ENCODE measurements at regions not wholly inside any gene's neighbourhood (a gene's known extent, or its start where the extent isn't known, plus 50 kb on each side); places are given as distances from the start of the nearest gene placed in this dataset.

- no peak for DNase-seq
These were observed 252.8 kb downstream of the TMX3 start for GRCh38 chr18:68462148-68462547.

DNA sequence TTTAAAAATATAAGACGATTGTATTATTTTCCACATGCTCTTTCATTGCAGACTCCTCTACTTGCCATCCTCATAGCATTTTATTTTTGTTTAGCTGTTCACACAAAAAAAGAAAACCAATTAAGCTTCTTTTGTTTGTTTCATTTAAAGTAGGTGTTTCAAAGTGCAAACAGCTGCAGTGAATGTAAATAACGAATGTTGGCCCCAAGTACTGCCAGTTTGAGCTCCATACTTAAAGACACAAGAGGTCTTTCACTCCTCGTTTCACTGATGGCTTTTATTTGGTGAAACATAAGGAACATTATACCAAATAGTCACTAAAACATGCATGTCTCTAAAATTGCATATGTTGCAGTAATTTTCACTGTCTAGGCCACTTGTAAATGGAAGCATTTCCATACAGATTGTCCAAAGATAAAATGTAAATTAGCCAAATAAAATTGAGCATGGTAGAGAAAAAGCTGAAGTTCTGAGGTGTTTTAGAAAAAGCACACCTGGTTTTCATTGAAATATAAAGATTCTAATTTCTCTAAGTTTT lies 253.4 kb downstream of the TMX3 start:
- no peak for DNase-seq

GRCh38 chr18:68459968-68460367 lies 254.9 kb downstream of the TMX3 start:
- DNase-seq, result no peak

GRCh38 chr18:68456985-68457384 lies 257.9 kb downstream of the TMX3 start:
- DNase-seq, result no peak

DNA sequence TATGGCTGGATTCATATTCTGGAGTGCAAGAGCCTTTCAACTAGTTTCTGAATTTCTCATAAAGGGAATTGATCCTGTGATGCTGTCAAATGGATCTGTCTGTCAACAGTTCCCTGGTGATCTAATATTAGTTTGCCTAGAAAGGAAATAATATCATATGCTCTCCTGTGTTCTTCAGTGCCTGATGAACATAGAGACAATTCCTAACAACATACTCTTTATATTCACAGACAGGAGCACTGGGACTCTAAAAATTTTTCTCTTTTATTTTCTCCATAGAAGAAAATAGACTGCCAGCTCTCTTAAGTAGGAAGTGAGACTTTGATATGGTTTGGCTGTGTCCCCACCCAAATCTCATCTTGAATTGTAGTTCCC lies 259.7 kb downstream of the TMX3 start:
- no peak for DNase-seq

- no peak for DNase-seq
These were observed 260.2 kb downstream of the TMX3 start for GRCh38 chr18:68454511-68455228.

- DNase-seq, result no peak
These were observed 265.6 kb downstream of the TMX3 start for GRCh38 chr18:68449292-68449691.

DNA sequence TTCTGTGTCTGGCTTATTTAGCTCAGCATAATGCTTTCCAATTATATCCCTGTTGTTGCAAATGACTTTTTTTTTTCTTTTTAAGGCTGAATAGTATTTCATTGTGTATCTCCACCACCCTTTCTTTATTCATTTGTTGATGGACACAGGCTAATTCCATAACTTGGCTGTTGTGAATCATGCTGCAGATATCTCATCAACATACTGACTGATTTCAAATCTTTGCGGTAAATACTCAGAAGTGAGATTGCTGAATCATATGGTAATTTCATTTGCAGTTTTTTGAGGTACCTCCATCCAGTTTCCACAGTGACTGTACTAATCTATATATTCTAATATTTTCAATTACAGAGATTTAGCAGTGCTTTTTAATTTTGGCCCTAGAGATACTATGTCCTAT lies 266.2 kb downstream of the TMX3 start:
- no peak for DNase-seq

- no peak for DNase-seq
These were observed 267.6 kb downstream of the TMX3 start for GRCh38 chr18:68447286-68447685.

DNA sequence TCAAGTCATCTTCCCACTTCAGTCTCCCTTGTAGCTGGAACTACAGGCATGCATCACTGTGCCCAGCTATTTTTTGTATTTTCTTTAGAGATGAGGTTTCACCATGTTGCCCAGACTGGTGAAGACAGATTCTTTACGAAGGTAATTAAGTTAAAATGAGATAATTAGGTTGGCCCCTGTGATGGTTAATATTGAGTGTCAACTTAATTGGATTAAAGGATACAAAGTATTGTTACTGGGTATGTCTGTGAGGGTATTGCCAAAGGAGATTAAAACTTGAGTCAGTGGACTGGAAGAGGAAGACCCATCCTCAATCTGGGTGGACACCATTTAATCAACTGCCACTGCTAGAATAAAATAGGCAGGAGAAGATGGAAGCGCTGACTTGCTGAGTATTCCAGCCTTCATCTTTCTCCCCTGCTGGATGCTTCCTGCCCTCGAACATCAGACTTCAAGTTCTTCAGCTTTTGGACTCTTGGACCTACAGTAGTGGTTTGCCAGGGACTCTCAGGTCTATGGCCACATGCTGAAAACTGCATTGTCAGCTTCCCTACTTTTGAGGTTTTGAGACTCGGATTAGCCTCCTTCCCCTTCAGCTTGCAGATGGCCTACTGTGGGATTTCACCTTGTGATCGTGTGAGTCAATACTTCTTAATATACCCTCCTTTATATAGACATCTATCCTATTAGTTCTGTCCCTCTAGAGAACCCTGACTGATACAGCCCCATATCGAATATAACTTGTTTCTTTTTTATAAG lies 269.1 kb downstream of the TMX3 start:
- DNase-seq, result no peak

DNA sequence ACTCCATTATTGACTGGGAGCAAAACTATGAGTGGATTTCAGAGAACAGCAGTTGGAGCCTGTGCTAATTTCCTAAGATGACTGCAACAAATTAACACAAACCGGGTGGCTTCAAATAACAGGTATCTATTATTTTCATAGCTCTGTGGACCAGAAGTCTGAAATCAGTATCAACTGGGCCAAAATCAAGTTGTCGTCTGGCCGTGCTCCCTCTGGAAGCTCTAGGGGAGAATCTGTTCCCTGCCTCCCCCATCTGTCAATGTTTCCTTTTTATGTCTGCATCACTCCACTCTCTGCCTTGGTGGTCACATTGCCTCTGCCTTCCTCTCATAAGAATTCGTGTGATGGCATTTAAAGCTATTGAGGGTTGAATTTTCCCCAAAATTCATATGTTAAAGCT lies 269.8 kb downstream of the TMX3 start:
- DNase-seq, result no peak

DNA sequence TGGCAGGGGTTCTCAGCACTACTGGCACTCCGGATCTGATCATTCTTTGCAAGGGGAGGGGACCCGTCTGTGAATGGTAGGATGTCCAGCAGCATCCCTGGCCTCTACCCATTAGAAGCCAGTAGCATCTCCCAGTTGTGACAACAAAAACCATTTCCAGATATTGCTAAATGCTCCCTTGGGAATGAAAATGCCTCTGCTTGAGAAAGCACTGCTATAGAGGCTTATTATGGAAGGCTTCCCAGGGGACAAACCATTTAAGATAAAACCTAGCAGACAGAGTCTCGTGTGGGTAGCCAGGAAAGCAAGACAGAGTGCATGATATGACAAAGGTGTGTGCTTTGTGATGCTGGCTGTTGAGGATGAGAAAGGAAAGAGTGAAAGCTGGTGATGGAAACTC lies 273.7 kb downstream of the TMX3 start:
- no peak for DNase-seq

GRCh38 chr18:68440433-68440832 lies 274.5 kb downstream of the TMX3 start:
- no peak for DNase-seq

GRCh38 chr18:68439642-68440041 lies 275.3 kb downstream of the TMX3 start:
- no peak for DNase-seq

DNA sequence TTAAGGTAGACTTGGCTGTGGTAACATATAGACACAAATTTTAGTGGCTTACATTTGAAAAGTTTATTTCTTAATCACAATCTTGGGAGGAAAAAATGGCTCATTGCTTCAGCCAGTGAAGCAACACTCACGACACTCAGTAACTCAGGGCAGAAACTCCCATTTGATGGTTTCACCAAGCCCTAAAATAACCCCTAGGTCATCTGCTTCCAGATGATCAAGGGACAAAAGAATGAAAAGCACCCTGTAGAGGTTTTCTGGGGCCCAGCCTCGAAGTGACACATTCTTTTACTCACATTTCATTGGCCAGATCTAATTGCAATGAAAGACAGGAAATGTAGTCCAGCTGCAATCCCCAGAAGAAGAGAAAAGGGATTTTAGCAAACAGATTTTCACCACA lies 275.9 kb downstream of the TMX3 start:
- DNase-seq, result no peak

- no peak for DNase-seq
These were observed 276.4 kb downstream of the TMX3 start for GRCh38 chr18:68438536-68438935.

- no peak for DNase-seq
These were observed 278.4 kb downstream of the TMX3 start for GRCh38 chr18:68436485-68436884.

- no peak for DNase-seq
These were observed 279.3 kb downstream of the TMX3 start for GRCh38 chr18:68435581-68435980.

DNA sequence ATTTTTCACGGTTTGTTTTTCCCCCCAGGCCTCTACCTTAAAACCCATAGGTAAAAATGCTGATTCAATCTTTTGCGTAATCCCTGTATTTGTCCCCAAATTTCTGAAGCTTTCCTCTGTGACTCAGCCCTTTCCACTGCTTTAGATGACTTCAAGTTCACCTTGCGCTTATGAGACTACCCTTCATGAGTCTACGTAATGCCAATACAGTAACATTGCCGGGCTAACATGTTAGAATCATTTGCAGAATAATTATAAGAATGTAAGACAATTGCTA lies 283.0 kb downstream of the TMX3 start:
- DNase-seq, result no peak

GRCh38 chr18:68431111-68431921 lies 283.6 kb downstream of the TMX3 start:
- DNase-seq, result no peak

GRCh38 chr18:68429841-68430240 lies 285.1 kb downstream of the TMX3 start:
- no peak for DNase-seq

GRCh38 chr18:68429111-68429510 lies 285.8 kb downstream of the TMX3 start:
- DNase-seq, result no peak

DNA sequence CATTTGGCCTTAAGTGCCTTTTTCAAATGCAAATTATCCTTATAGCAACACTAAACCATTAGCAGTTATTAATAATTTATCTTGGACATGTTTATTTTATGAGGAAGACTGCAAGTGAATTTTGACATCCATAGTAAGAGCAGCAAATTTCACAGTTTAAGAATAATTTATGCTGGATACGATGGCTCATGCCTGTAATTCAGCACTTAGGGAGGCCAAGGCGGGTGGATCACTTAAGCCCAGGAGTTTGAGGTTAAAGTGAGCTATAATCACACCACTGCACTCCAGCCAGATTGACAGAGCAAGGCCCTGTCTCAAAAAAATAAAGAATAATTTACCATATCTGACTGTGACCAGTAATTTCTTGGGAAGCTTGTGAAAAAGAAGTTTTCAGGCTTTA lies 286.2 kb downstream of the TMX3 start:
- DNase-seq, result no peak

DNA sequence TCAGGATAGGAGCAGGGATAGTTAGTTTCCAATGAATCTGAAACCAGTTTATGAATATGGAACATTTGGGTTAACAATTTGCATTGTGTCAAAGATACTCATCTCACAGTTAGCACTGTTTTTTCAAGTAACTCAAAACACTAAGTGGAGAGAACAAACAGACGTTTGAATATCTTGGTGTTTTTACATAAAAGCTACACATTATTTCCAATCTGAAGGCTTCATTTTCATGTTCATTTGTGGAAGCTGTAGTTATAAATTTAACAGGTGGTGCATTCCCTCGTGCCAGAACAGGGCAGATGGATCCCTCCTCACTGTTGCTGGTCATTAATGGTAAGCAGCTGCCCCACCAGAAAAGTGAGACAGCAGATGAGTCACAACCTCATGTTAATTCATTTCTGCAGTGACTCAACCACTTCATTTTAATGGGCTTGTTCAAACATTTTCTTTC lies 286.9 kb downstream of the TMX3 start:
- DNase-seq, result peak; percentile 90

Measured in NCI-H526 treated with DMSO at 0.1 percent for 48 hours (cell line).